SK-N-SH (cell line): ENCODE measurements at regions not wholly inside any gene's neighbourhood (a gene's known extent, or its start where the extent isn't known, plus 50 kb on each side); places are given as distances from the start of the nearest gene placed in this dataset.

Experiments
- CTCF ChIA-PET: fragments of 300-600, 350-600 bp; formaldehyde crosslinking; extraction: SDS; loops from one replicate; lab custom pipeline; 2021; lab: Yijun Ruan, JAX
- POLR2A ChIA-PET: fragments of 350-600 bp; sonication (Branson Sonifier 250); formaldehyde crosslinking; extraction: SDS; loops from one replicate; lab custom pipeline; 2020; ENCODE audit warnings: antibody characterized with exemption, inconsistent platforms; lab: Yijun Ruan, JAX
- DNase-seq: peaks from one replicate; pipeline ENCODE4 v3.0.0; 2012
- H2AFZ ChIP-seq: fragments of 200-600 bp; sonication (generic); 2 replicates; pipeline ENCODE4 v1.8.1; 2016; ENCODE audit warnings: antibody characterized with exemption, mild to moderate bottlenecking, low read depth
- H3F3A ChIP-seq: fragments of 200-600 bp; sonication (generic); replicated peaks from 2 replicates; pipeline ENCODE3; 2016; ENCODE audit warnings: antibody characterized with exemption, mild to moderate bottlenecking; ENCODE audit not compliant: insufficient read depth
- H3K27ac ChIP-seq, 2 experiments: fragments of 200-500 bp in 1 of 2; fragments of 200-600 bp in 1 of 2; sonication (Bioruptor generic) in 1 of 2; sonication (generic), shearing (Covaris generic) in 1 of 2; 2 replicates each; pipeline versions ENCODE4 v1.5.1 to v1.6.1; 2014 to 2016; ENCODE audit warnings: low read depth in 2 of 2, inconsistent platforms in 1 of 2, low read length in 1 of 2, mild to moderate bottlenecking in 1 of 2, mixed read lengths in 1 of 2
- H3K27me3 ChIP-seq: fragments of 200-600 bp; sonication (generic), shearing (Covaris generic); 2 replicates; pipeline ENCODE4 v1.6.1; 2016; ENCODE audit warnings: mixed run types; ENCODE audit not compliant: insufficient read depth
- H3K36me3 ChIP-seq, 2 experiments: fragments of 200-500 bp in 1 of 2; fragments of 200-600 bp in 1 of 2; sonication (Bioruptor generic) in 1 of 2; sonication (generic) in 1 of 2; replicated peaks in 1 of 2; 2 replicates each; pipeline versions ENCODE3 to v1.5.1; 2014 to 2016; ENCODE audit warnings: low read length in 1 of 2, mild to moderate bottlenecking in 1 of 2; ENCODE audit not compliant: insufficient read depth in 2 of 2, control insufficient read depth in 1 of 2
- H3K4me1 ChIP-seq, 2 experiments: fragments of 200-500 bp in 1 of 2; fragments of 200-600 bp in 1 of 2; sonication (Bioruptor generic) in 1 of 2; sonication (generic), shearing (Covaris generic) in 1 of 2; 2 replicates each; pipeline versions ENCODE4 v1.5.1 to v1.6.1; 2014 to 2016; ENCODE audit warnings: low read depth in 1 of 2, low read length in 1 of 2, mixed run types in 1 of 2; ENCODE audit not compliant: insufficient read depth in 2 of 2, control insufficient read depth in 1 of 2
- H3K4me2 ChIP-seq: fragments of 200-600 bp; sonication (generic), shearing (Covaris generic); 2 replicates; pipeline ENCODE4 v1.6.1; 2017; ENCODE audit warnings: mixed run types
- H3K4me3 ChIP-seq, 2 experiments: fragments of 200-500 bp in 1 of 2; fragments of 200-600 bp in 1 of 2; sonication (Bioruptor generic) in 1 of 2; sonication (generic), shearing (Covaris generic) in 1 of 2; 2 replicates each; pipeline versions ENCODE4 v1.5.1 to v1.8.1; 2014 to 2016; ENCODE audit warnings: low read depth in 2 of 2, inconsistent platforms in 1 of 2, low read length in 1 of 2, mild to moderate bottlenecking in 1 of 2, mixed read lengths in 1 of 2, moderate library complexity in 1 of 2
- H3K79me2 ChIP-seq: fragments of 200-600 bp; sonication (generic); 2 replicates; pipeline ENCODE4 v1.8.1; 2017; ENCODE audit warnings: mild to moderate bottlenecking; ENCODE audit not compliant: insufficient read depth
- H3K9ac ChIP-seq: fragments of 200-600 bp; sonication (generic); 2 replicates; pipeline ENCODE4 v1.6.1; 2017; ENCODE audit warnings: mixed run types
- H3K9me2 ChIP-seq: fragments of 200-600 bp; sonication (generic); 2 replicates; pipeline ENCODE4 v1.6.1; 2017; ENCODE audit warnings: mixed run types
- H3K9me3 ChIP-seq: fragments of 200-600 bp; sonication (generic); 2 replicates; pipeline ENCODE4 v1.6.1; 2017; ENCODE audit warnings: mixed run types, mild to moderate bottlenecking, moderate library complexity
- H4K20me1 ChIP-seq: fragments of 200-600 bp; sonication (generic); 2 replicates; pipeline ENCODE4 v1.6.1; 2017; ENCODE audit warnings: mild to moderate bottlenecking, mixed run types; ENCODE audit not compliant: insufficient read depth
- EZH2phosphoT487 ChIP-seq: fragments of 200-600 bp; sonication (generic); IDR thresholded peaks from 2 replicates; pipeline ENCODE4 v1.6.1; 2017; ENCODE audit warnings: low read depth, mixed run types, mild to moderate bottlenecking, antibody characterized with exemption, moderate library complexity, borderline replicate concordance
- JUND ChIP-seq: IDR thresholded peaks from 2 replicates; pipeline ENCODE4 v1.4.0; 2012
- POLR2AphosphoS5 ChIP-seq: IDR thresholded peaks from 2 replicates; pipeline ENCODE4 v1.6.1; 2012; ENCODE audit warnings: low read depth, low read length
- RXRA ChIP-seq: IDR thresholded peaks from 2 replicates; pipeline ENCODE4 v1.4.0; 2012; ENCODE audit warnings: low read depth, mild to moderate bottlenecking, borderline replicate concordance
- TAF1 ChIP-seq: IDR thresholded peaks from 2 replicates; pipeline ENCODE4 v1.6.1; 2012; ENCODE audit warnings: low read depth, mild to moderate bottlenecking, low read length, moderate library complexity, borderline replicate concordance
- TCF12 ChIP-seq: IDR thresholded peaks from 2 replicates; pipeline ENCODE4 v1.4.0; 2012
- WGBS: methylation state at CpG from one replicate; pipeline ENCODE4 v1.1.6; 2017; ENCODE audit warnings: low lambda C conversion rate; 5-methylcytosine and 5-hydroxymethylcytosine counted together
- TF ChIP-seq, protein P1 (sequence below): fragments of 150-350 bp; IDR thresholded peaks from 2 replicates; pipeline ENCODE4 v1.6.1; 2016; ENCODE audit warnings: mild to moderate bottlenecking, low read depth, low read length
- TF ChIP-seq, protein P2 (sequence below): fragments of 150-350 bp; IDR thresholded peaks from 2 replicates; pipeline ENCODE4 v1.6.1; 2017; ENCODE audit warnings: antibody characterized with exemption, low read length, low read depth, borderline replicate concordance
- TF ChIP-seq, protein P3 (sequence below): fragments of 200-600 bp; sonication (generic); IDR thresholded peaks from 2 replicates; pipeline ENCODE4 v1.6.1; 2017; ENCODE audit warnings: antibody characterized with exemption, mild to moderate bottlenecking, moderate library complexity
- TF ChIP-seq, protein P4 (sequence below): IDR thresholded peaks from 2 replicates; pipeline ENCODE4 v1.4.0; 2012; ENCODE audit warnings: low read depth, borderline replicate concordance

DNA sequence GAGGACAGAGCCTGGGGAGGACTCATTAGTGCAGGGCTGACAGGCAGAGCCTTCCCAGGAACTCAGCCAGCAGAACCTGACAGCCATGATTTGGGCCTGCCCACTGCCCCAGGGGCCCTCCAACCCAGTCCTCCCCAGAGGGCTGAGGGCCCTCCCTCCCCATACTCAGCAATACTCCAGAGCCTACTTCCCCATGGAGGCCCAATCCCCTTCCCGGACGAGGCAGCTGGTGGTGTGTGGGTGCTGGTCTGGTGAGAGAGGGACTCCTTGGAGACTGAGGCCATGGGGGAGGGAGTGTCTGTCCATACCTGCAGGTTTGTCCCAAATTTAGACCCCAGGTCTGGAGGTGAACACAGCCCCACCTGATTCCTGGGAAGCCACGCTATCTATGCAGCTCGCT lies 120.9 kb upstream of the MLN start:
- Histone ChIP-seq H3K36me3 (no peaks in the 10 kb centered on the region), H3K4me3 (no peak overlapping the region), H3F3A (no peaks in the 10 kb centered on the region), H3K27me3 (peaks cover 10% of the 10 kb centered on the region; the same call in 1 of the 2 replicates), H3K9ac (no peak overlapping the region), H3K9me3 (no peaks in the 10 kb centered on the region), H4K20me1 (no peaks in the 10 kb centered on the region), H3K79me2 (no peaks in the 10 kb centered on the region), H2AFZ (no peak overlapping the region), H3K4me2 (no peak overlapping the region), H3K9me2 (no peaks in the 10 kb centered on the region), H3K27ac (no peak overlapping the region), H3K4me1 (peaks cover 0 to 2% of the 10 kb centered on the region in 2 experiments; a peak in 1 of 4 replicates)
- ChIA-PET POLR2A (no interaction called here), CTCF (interaction anchor here (1.1 kb wide), 2 partner anchors 23 to 156 kb away, joined by 3 read pairs; no protein-coding TSS in a partner anchor)
- no peak for DNase-seq
- 89% methylated on average over 2 of the region's 4 CpGs for WGBS
- TF ChIP-seq, protein P1, sequence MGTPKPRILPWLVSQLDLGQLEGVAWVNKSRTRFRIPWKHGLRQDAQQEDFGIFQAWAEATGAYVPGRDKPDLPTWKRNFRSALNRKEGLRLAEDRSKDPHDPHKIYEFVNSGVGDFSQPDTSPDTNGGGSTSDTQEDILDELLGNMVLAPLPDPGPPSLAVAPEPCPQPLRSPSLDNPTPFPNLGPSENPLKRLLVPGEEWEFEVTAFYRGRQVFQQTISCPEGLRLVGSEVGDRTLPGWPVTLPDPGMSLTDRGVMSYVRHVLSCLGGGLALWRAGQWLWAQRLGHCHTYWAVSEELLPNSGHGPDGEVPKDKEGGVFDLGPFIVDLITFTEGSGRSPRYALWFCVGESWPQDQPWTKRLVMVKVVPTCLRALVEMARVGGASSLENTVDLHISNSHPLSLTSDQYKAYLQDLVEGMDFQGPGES: no peak

DNA sequence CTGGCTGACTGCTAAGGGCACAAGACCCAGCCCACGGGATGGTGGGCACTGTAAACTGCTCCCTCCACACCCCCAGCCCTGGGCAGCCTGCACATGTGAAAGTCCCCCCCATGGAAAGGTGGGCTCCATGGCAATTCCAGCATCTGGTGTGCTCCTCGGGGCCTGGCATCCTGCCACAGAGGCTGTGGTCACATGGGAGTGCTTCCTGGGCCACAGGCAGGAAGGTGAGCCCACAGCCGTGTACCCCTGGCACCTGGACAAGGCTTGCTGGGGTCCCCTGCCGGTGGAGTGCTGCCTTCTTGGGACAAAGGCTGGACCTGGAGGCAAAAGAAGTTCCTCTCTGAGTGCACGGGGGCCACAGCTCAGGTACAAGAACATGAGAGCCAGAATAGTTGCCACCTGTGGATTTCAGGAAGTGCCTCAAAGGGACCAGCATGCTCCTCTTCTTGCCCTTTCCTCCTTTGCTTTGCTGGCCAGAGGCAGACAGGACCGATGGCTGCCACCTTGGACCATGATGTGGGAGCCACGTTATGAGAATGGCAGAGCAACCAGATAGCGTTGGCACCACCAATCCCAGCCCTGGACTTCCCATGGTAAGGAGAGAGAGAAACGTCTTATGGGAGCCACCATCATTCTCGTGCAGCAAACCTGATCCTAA lies 120.2 kb upstream of the MLN start:
- H4K20me1 ChIP-seq: no peaks in the 10 kb centered on the region
- POLR2A ChIA-PET: no interaction called here
- H3K27ac ChIP-seq: no peak overlapping the region
- H3K9me2 ChIP-seq: no peaks in the 10 kb centered on the region
- H3K27me3 ChIP-seq: peaks cover 14% of the 10 kb centered on the region; the same call in 1 of the 2 replicates
- H3K36me3 ChIP-seq: no peaks in the 10 kb centered on the region
- H3K4me1 ChIP-seq: peaks cover 0 to 2% of the 10 kb centered on the region in 2 experiments; a peak in 1 of 4 replicates
- CTCF ChIA-PET: interaction anchor here (1.1 kb wide), 1 partner anchor 24 kb away, joined by 3 read pairs; no protein-coding TSS in a partner anchor
- H3K9ac ChIP-seq: no peak overlapping the region
- H3K4me2 ChIP-seq: no peak overlapping the region
- WGBS: 31% methylated on average over 9 of the region's 10 CpGs
- peak; percentile 39 for DNase-seq
- H3F3A ChIP-seq: no peaks in the 10 kb centered on the region
- H3K4me3 ChIP-seq: no peak overlapping the region
- no peaks in the 10 kb centered on the region for H3K9me3 ChIP-seq
- TF ChIP-seq POLR2AphosphoS5 (no peak), JUND (no peak), RXRA (no peak), EZH2phosphoT487 (no peak), TCF12 (no peak), TAF1 (no peak)
- TF ChIP-seq, protein P2, sequence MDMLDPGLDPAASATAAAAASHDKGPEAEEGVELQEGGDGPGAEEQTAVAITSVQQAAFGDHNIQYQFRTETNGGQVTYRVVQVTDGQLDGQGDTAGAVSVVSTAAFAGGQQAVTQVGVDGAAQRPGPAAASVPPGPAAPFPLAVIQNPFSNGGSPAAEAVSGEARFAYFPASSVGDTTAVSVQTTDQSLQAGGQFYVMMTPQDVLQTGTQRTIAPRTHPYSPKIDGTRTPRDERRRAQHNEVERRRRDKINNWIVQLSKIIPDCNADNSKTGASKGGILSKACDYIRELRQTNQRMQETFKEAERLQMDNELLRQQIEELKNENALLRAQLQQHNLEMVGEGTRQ: no peak
- TF ChIP-seq, protein P3, sequence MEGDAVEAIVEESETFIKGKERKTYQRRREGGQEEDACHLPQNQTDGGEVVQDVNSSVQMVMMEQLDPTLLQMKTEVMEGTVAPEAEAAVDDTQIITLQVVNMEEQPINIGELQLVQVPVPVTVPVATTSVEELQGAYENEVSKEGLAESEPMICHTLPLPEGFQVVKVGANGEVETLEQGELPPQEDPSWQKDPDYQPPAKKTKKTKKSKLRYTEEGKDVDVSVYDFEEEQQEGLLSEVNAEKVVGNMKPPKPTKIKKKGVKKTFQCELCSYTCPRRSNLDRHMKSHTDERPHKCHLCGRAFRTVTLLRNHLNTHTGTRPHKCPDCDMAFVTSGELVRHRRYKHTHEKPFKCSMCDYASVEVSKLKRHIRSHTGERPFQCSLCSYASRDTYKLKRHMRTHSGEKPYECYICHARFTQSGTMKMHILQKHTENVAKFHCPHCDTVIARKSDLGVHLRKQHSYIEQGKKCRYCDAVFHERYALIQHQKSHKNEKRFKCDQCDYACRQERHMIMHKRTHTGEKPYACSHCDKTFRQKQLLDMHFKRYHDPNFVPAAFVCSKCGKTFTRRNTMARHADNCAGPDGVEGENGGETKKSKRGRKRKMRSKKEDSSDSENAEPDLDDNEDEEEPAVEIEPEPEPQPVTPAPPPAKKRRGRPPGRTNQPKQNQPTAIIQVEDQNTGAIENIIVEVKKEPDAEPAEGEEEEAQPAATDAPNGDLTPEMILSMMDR: no peak
- TF ChIP-seq, protein P4, sequence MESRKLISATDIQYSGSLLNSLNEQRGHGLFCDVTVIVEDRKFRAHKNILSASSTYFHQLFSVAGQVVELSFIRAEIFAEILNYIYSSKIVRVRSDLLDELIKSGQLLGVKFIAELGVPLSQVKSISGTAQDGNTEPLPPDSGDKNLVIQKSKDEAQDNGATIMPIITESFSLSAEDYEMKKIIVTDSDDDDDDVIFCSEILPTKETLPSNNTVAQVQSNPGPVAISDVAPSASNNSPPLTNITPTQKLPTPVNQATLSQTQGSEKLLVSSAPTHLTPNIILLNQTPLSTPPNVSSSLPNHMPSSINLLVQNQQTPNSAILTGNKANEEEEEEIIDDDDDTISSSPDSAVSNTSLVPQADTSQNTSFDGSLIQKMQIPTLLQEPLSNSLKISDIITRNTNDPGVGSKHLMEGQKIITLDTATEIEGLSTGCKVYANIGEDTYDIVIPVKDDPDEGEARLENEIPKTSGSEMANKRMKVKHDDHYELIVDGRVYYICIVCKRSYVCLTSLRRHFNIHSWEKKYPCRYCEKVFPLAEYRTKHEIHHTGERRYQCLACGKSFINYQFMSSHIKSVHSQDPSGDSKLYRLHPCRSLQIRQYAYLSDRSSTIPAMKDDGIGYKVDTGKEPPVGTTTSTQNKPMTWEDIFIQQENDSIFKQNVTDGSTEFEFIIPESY: no peak
- H2AFZ ChIP-seq: no peak overlapping the region
- no peaks in the 10 kb centered on the region for H3K79me2 ChIP-seq
